H1 (cell line): ENCODE measurements at regions not wholly inside any gene's neighbourhood (a gene's known extent, or its start where the extent isn't known, plus 50 kb on each side); places are given as distances from the start of the nearest gene placed in this dataset.

Experiments used
- CTCF ChIA-PET: fragments of 300-600 bp; sonication (Branson Sonifier 250); formaldehyde crosslinking; loops from one replicate; lab custom pipeline; 2021; ENCODE audit not compliant: partially characterized antibody; lab: Charles Lee
- POLR2A ChIA-PET: fragments of 300-600 bp; sonication (Branson Sonifier 250); formaldehyde crosslinking; loops from one replicate; lab custom pipeline; 2021; ENCODE audit warnings: inconsistent platforms; ENCODE audit not compliant: partially characterized antibody; lab: Charles Lee
- DNase-seq, 2 experiments: peaks; one replicate each; pipeline versions ENCODE4 v3.0.0 to v3.0.0-alpha.2; 2010 to 2022; ENCODE audit warnings: low spot score in 2 of 2, low read depth in 1 of 2, mixed read lengths in 1 of 2
- FAIRE-seq: peaks from 2 replicates; lab custom pipeline; 2011; peaks lifted over from hg19 to GRCh38; lab: Jason Lieb, UNC
- H2AFZ ChIP-seq: 2 replicates; pipeline ENCODE4 v1.8.1; 2012; ENCODE audit warnings: low read length, inconsistent platforms
- H2AK5ac ChIP-seq: 2 replicates; pipeline ENCODE4 v1.6.1; 2013; ENCODE audit warnings: low read depth, low read length
- H2BK120ac ChIP-seq: replicated peaks from 2 replicates; pipeline ENCODE3; 2013; ENCODE audit warnings: low read depth, low read length, inconsistent platforms
- H2BK12ac ChIP-seq: 2 replicates; pipeline ENCODE4 v1.6.1; 2013; ENCODE audit warnings: low read depth, low read length
- H2BK15ac ChIP-seq: 2 replicates; pipeline ENCODE4 v1.6.1; 2013; ENCODE audit warnings: low read length
- H2BK20ac ChIP-seq: 2 replicates; pipeline ENCODE4 v1.6.1; 2013; ENCODE audit warnings: low read length
- H2BK5ac ChIP-seq: 2 replicates; pipeline ENCODE4 v1.6.1; 2013; ENCODE audit warnings: low read depth, low read length
- H3K14ac ChIP-seq: 2 replicates; pipeline ENCODE4 v1.6.1; 2013; ENCODE audit warnings: inconsistent platforms; ENCODE audit not compliant: insufficient read length
- H3K18ac ChIP-seq: 2 replicates; pipeline ENCODE4 v1.6.1; 2013; ENCODE audit warnings: low read length; ENCODE audit errors: extremely low read depth
- H3K23ac ChIP-seq: 2 replicates; pipeline ENCODE4 v1.6.1; 2013; ENCODE audit warnings: inconsistent platforms; ENCODE audit not compliant: insufficient read length
- H3K23me2 ChIP-seq: 2 replicates; pipeline ENCODE4 v1.6.1; 2013; ENCODE audit warnings: low read depth, low read length
- H3K27ac ChIP-seq: 2 replicates; pipeline ENCODE4 v1.6.1; 2011; ENCODE audit warnings: low read depth, low read length, inconsistent platforms
- H3K27me3 ChIP-seq, 4 experiments: replicated peaks in 1 of 4; 1 replicate in 1 of 4; 2 replicates in 3 of 4; pipeline versions ENCODE4 v1.6.1 to v1.8.1; 2011 to 2013; ENCODE audit warnings: low read length in 3 of 4, mild to moderate bottlenecking in 3 of 4, inconsistent platforms in 2 of 4, mixed read lengths in 2 of 4, moderate library complexity in 1 of 4; ENCODE audit not compliant: control insufficient read depth in 3 of 4, insufficient read depth in 3 of 4; ENCODE audit errors: extremely low read depth in 1 of 4
- H3K36me3 ChIP-seq, 4 experiments: 2 replicates each; pipeline versions ENCODE4 v1.6.1 to v1.8.1; 2011 to 2013; ENCODE audit warnings: mild to moderate bottlenecking in 4 of 4, low read length in 3 of 4, moderate library complexity in 2 of 4, control low read depth in 1 of 4, inconsistent platforms in 1 of 4; ENCODE audit not compliant: insufficient read depth in 4 of 4, control insufficient read depth in 2 of 4
- H3K4ac ChIP-seq: replicated peaks from 2 replicates; pipeline ENCODE3; 2013; ENCODE audit warnings: low read length, low read depth, mixed read lengths, inconsistent platforms; ENCODE audit not compliant: insufficient read length
- H3K4me1 ChIP-seq, 4 experiments: replicated peaks in 1 of 4; 1 replicate in 1 of 4; 2 replicates in 3 of 4; pipeline versions ENCODE4 v1.6.1 to v1.8.1; 2011 to 2013; ENCODE audit warnings: low read length in 3 of 4, inconsistent platforms in 2 of 4, mixed read lengths in 1 of 4; ENCODE audit not compliant: insufficient read depth in 4 of 4, control insufficient read depth in 3 of 4
- H3K4me2 ChIP-seq, 2 experiments: 2 replicates each; pipeline versions ENCODE4 v1.6.1 to v1.8.1; 2011 to 2013; ENCODE audit warnings: low read depth in 2 of 2, low read length in 2 of 2, control low read depth in 1 of 2, inconsistent platforms in 1 of 2, mild to moderate bottlenecking in 1 of 2; ENCODE audit not compliant: insufficient read depth in 1 of 2
- H3K4me3 ChIP-seq, 4 experiments: fragments of 200-600, 300-600 bp in 1 of 4; sonication (generic), shearing (Covaris generic), sonication (Bioruptor Twin) in 1 of 4; 2 replicates each; pipeline versions ENCODE4 v1.5.1 to v1.8.1; 2011 to 2016; ENCODE audit warnings: low read length in 4 of 4, low read depth in 3 of 4, control low read depth in 2 of 4, inconsistent platforms in 2 of 4, mild to moderate bottlenecking in 2 of 4, mixed read lengths in 1 of 4, moderate library complexity in 1 of 4; ENCODE audit not compliant: insufficient read depth in 2 of 4; ENCODE audit errors: extremely low read depth in 1 of 4
- H3K56ac ChIP-seq: replicated peaks from 2 replicates; pipeline ENCODE3; 2013; ENCODE audit warnings: low read depth, mild to moderate bottlenecking, mixed read lengths, low read length, inconsistent platforms; ENCODE audit not compliant: insufficient read length
- H3K79me1 ChIP-seq: 2 replicates; pipeline ENCODE4 v1.6.1; 2013; ENCODE audit warnings: low read depth, low read length, control low read depth
- H3K79me2 ChIP-seq, 2 experiments: 2 replicates each; pipeline versions ENCODE4 v1.6.1 to v1.8.1; 2012 to 2013; ENCODE audit warnings: low read length in 2 of 2, mild to moderate bottlenecking in 2 of 2, inconsistent platforms in 1 of 2; ENCODE audit not compliant: insufficient read depth in 2 of 2, control insufficient read depth in 1 of 2
- H3K9ac ChIP-seq, 4 experiments: replicated peaks in 1 of 4; 1 replicate in 1 of 4; 2 replicates in 3 of 4; pipeline versions ENCODE4 v1.6.1 to v1.8.1; 2011 to 2013; ENCODE audit warnings: low read depth in 3 of 4, low read length in 3 of 4, control low read depth in 2 of 4, mild to moderate bottlenecking in 2 of 4, moderate library complexity in 2 of 4, inconsistent platforms in 1 of 4; ENCODE audit errors: extremely low read depth in 1 of 4
- H3K9me3 ChIP-seq, 2 experiments: 2 replicates each; pipeline versions ENCODE4 v1.6.1 to v1.8.1; 2012 to 2013; ENCODE audit warnings: mild to moderate bottlenecking in 2 of 2, moderate library complexity in 2 of 2, control low read depth in 1 of 2, inconsistent platforms in 1 of 2, low read depth in 1 of 2, low read length in 1 of 2, mixed read lengths in 1 of 2; ENCODE audit not compliant: insufficient read depth in 2 of 2
- H4K20me1 ChIP-seq, 2 experiments: replicated peaks in 1 of 2; 2 replicates each; pipeline versions ENCODE3 to v1.8.1; 2011 to 2013; ENCODE audit warnings: inconsistent platforms in 2 of 2, low read length in 2 of 2, mild to moderate bottlenecking in 1 of 2; ENCODE audit not compliant: insufficient read depth in 2 of 2, control insufficient read depth in 1 of 2
- H4K5ac ChIP-seq: 2 replicates; pipeline ENCODE4 v1.6.1; 2013; ENCODE audit warnings: low read length, low read depth, mixed read lengths, inconsistent platforms; ENCODE audit not compliant: insufficient read length
- H4K8ac ChIP-seq: 2 replicates; pipeline ENCODE4 v1.8.0; 2013; ENCODE audit warnings: mild to moderate bottlenecking, moderate library complexity, low read length, inconsistent platforms; ENCODE audit not compliant: insufficient read depth; ENCODE audit errors: extremely low read depth
- H4K91ac ChIP-seq: replicated peaks from 2 replicates; pipeline ENCODE3; 2013; ENCODE audit warnings: low read length, mixed read lengths, inconsistent platforms; ENCODE audit not compliant: insufficient read length
- BRCA1 ChIP-seq: IDR thresholded peaks from 2 replicates; pipeline ENCODE4 v1.6.1; 2012; ENCODE audit warnings: low read depth, low read length, improper control_type of control experiment
- CBX5 ChIP-seq: fragments of 300-800, 300-1000 bp; sonication (generic); IDR thresholded peaks from 2 replicates; pipeline ENCODE4 v1.7.1; 2016; ENCODE audit warnings: antibody characterized with exemption, low read length, low read depth
- CHD1 ChIP-seq: IDR thresholded peaks from 2 replicates; pipeline ENCODE4 v1.6.1; 2012; ENCODE audit warnings: low read depth, low read length, improper control_type of control experiment
- FOSL1 ChIP-seq: IDR thresholded peaks from 2 replicates; pipeline ENCODE4 v1.6.1; 2011; ENCODE audit warnings: mild to moderate bottlenecking, low read depth, low read length, moderate library complexity; ENCODE audit not compliant: insufficient read depth
- NANOG ChIP-seq: IDR thresholded peaks from 2 replicates; pipeline ENCODE4 v1.6.1; 2011; ENCODE audit warnings: low read length, low read depth, mild to moderate bottlenecking, inconsistent platforms; ENCODE audit not compliant: insufficient read depth, poor library complexity, severe bottlenecking
- POLR2AphosphoS5 ChIP-seq: IDR thresholded peaks from 2 replicates; pipeline ENCODE4 v1.6.1; 2011; ENCODE audit warnings: low read depth, low read length
- SAP30 ChIP-seq: fragments of 300-600 bp; sonication (generic); IDR thresholded peaks from 2 replicates; pipeline ENCODE4 v1.7.1; 2012; ENCODE audit warnings: low read length, moderate library complexity, mild to moderate bottlenecking, inconsistent platforms; ENCODE audit not compliant: insufficient read depth, insufficient replicate concordance
- SIN3A ChIP-seq, 2 experiments: IDR thresholded peaks in 1 of 2; conservative IDR thresholded peaks in 1 of 2; 2 replicates each; pipeline ENCODE4 v1.6.1; 2011 to 2012; ENCODE audit warnings: low read length in 2 of 2, improper control_type of control experiment in 1 of 2, low read depth in 1 of 2, mild to moderate bottlenecking in 1 of 2
- TCF12 ChIP-seq: IDR thresholded peaks from 2 replicates; pipeline ENCODE4 v1.6.1; 2011; ENCODE audit warnings: low read depth, mild to moderate bottlenecking, low read length
- WGBS, 2 experiments: shearing (Covaris generic) in 1 of 2; methylation state at CpG; one replicate each; pipeline versions ENCODE4 v1.1.6 to v1.1.7; 2013 to 2015; ENCODE audit warnings: low lambda C conversion rate in 2 of 2, mixed read lengths in 2 of 2, inconsistent platforms in 1 of 2, low coverage in 1 of 2, missing lambda C conversion rate in 1 of 2; ENCODE audit not compliant: insufficient replicate concordance in 2 of 2, insufficient coverage in 1 of 2, insufficient read length in 1 of 2; ENCODE audit errors: extremely low coverage in 1 of 2, missing lambda C conversion rate in 1 of 2; 5-methylcytosine and 5-hydroxymethylcytosine counted together

DNA sequence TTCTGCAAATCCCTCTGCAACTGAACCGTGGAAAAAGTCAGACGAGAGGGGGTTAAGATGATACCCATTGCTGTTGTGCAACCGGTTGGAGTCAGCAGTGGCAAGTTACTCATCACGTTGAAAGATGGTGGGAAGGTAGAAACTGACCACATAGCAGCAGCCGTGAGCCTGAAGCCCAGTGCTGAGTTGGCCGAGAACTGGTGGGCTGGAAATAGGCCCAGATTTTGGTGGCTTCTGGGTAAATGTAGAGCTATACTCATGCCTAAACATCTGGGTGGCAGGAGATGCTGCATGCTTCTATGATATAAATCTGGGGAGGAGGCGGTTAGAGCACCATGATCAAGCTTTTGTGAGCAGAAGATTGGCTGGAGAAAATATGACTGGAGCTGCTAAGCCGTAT lies 78.6 kb downstream of the ARL5B start:
- Histone ChIP-seq H3K9ac (no peak overlapping the region), H2BK12ac (no peak overlapping the region), H3K4ac (no peak overlapping the region), H3K23me2 (no peaks in the 10 kb centered on the region), H3K79me1 (no peaks in the 10 kb centered on the region), H3K18ac (no peak overlapping the region), H3K56ac (no peak overlapping the region), H3K27ac (no peak overlapping the region), H2BK120ac (no peak overlapping the region), H2BK20ac (no peak overlapping the region), H3K14ac (no peak overlapping the region), H3K27me3 (no peaks in the 10 kb centered on the region), H2BK5ac (no peak overlapping the region), H4K20me1 (no peaks in the 10 kb centered on the region), H2BK15ac (no peak overlapping the region), H4K5ac (no peak overlapping the region), H3K23ac (no peak overlapping the region), H4K8ac (no peak overlapping the region), H3K79me2 (no peaks in the 10 kb centered on the region), H3K36me3 (no peaks in the 10 kb centered on the region; a peak in 1 of 8 replicates), H2AK5ac (no peak overlapping the region), H4K91ac (no peak overlapping the region), H3K9me3 (peaks cover 0 to 6% of the 10 kb centered on the region in 2 experiments; a peak in 1 of 4 replicates), H3K4me1 (no peaks in the 10 kb centered on the region), H3K4me2 (no peak overlapping the region), H2AFZ (no peak overlapping the region), H3K4me3 (no peak overlapping the region)
- no peak for TF ChIP-seq CHD1
- no peak for TF ChIP-seq CBX5
- TF ChIP-seq FOSL1, result no peak
- no peak for TF ChIP-seq SIN3A (conservative IDR thresholded peaks at IDR 0.05 in 1 of 2, IDR thresholded peaks at IDR 0.05 in 1 of 2; ENCODE audit: low read depth in 1 of 2, low read length in 2 of 2)
- TF ChIP-seq SAP30, result no peak
- TF ChIP-seq TCF12, result no peak
- no peak for TF ChIP-seq BRCA1
- no peak for TF ChIP-seq NANOG
- TF ChIP-seq POLR2AphosphoS5, result no peak
- 85% methylated on average over 8 of the region's 8 CpGs; no CpG with 5 or more reads in 1 of the 2 experiments for WGBS, 2 experiments
- ChIA-PET POLR2A (no interaction called here), CTCF (no interaction called here)
- DNase-seq, result no peak
- no peak for FAIRE-seq
